ENCODE measurements at regions not wholly inside any gene's neighbourhood (a gene's known extent, or its start where the extent isn't known, plus 50 kb on each side); places are given as distances from the start of the nearest gene placed in this dataset.

DNA sequence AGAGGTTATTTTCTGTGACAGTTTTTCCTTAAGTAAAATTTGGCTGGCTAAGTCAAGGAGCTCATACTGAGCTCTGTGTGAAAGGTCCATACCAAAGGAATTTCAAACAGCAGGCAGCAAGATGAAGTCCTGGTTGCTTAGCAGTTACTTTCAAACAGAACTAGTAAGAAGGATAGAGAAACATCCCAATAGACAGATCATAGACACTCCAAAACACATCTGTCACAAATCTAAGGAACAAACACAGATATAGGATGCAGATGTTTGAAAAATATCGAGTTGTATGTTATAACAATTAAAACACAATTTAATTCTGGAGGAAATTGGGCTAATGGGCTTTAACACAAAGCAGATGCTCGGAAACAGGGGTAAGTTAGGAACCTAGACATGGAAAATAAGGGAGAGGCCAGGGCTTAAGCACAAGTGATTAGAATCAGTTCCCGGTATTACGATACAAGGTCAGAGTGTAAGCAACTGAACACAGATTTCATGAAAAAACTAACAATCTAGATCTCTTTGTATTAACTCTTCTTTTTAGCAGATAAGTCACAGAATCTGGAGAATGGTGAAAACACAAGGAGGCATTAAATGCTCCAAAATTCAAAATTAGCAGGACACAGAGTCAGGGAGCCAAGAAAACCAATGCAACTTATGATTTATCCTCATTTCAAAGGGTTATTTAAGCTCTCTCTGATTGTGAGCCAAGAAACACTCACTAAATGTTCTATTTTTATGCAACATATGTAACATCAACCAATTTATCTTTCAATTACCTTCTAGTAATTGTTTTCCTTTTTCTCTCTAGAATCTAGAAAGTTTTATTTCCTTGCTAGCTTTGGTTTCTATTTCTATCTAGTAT lies 1992.9 kb upstream of the PCDH20 start:
- Histone ChIP-seq H4K5ac (ENCODE audit: low read depth, low read length) (no peak overlapping the region), H2AK9ac (replicated peaks; ENCODE audit: low read depth, low read length, poor library complexity) (no peak overlapping the region), H4K20me1 (ENCODE audit: insufficient read depth, low read length) (no peaks in the 10 kb centered on the region), H3K27ac (ENCODE audit: insufficient read depth, low read length) (no peak overlapping the region), H3K9ac (ENCODE audit: low read depth, low read length) (no peak overlapping the region), H4K91ac (ENCODE audit: insufficient read depth, low read depth, low read length) (no peak overlapping the region), H4K8ac (ENCODE audit: low read depth in 2 of 2, low read length in 2 of 2) (peak overlapping the region in 1 of 2 experiments; percentile 15; a peak in 2 of 4 replicates), H2AFZ (replicated peaks; ENCODE audit: low read length, poor library complexity) (no peak overlapping the region), H2BK15ac (ENCODE audit: low read depth, low read length) (no peak overlapping the region), H3K9me1 (ENCODE audit: insufficient read depth, low read length) (no peaks in the 10 kb centered on the region), H2BK5ac (ENCODE audit: low read depth, low read length, poor library complexity, severe bottlenecking) (no peak overlapping the region), H3K4me3 (ENCODE audit: insufficient read depth, low read depth, low read length) (no peak overlapping the region), H3K4ac (ENCODE audit: low read depth, low read length) (no peak overlapping the region), H3K36me3 (ENCODE audit: control insufficient read depth, insufficient read depth, low read length) (no peaks in the 10 kb centered on the region), H3K4me2 (ENCODE audit: low read depth, low read length) (peak overlapping the region; percentile 56; the same call in 1 of the 2 replicates), H3K27me3 (ENCODE audit: control insufficient read depth, insufficient read depth, low read length) (no peaks in the 10 kb centered on the region), H2BK120ac (ENCODE audit: low read depth, low read length) (no peak overlapping the region), H3K23ac (ENCODE audit: low read depth, low read length) (0 out of 2 replicates have a peak overlapping the region, but pooled peaks have one; percentile 12), H2AK5ac (ENCODE audit: low read depth, low read length) (no peak overlapping the region), H3K4me1 (ENCODE audit: control insufficient read depth, insufficient read depth, low read length) (peaks cover 1% of the 10 kb centered on the region; the same call in 1 of the 2 replicates), H2BK20ac (ENCODE audit: low read depth, low read length) (no peak overlapping the region), H3K18ac (ENCODE audit: low read depth, low read length) (peak overlapping the region; percentile 35; the same call in 1 of the 2 replicates), H3K9me3 (ENCODE audit: control insufficient read depth, insufficient read depth, low read length) (no peaks in the 10 kb centered on the region), H3K56ac (ENCODE audit: extremely low read depth, insufficient read depth, low read length) (no peak overlapping the region), H3K79me1 (ENCODE audit: low read depth in 1 of 2, low read length in 2 of 2) (no peaks in the 10 kb centered on the region), H3K14ac (replicated peaks; ENCODE audit: low read depth, low read length) (no peak overlapping the region)
- no CpG with 5 or more reads among the region's 4 CpGs for WGBS, 2 experiments (ENCODE audit: extremely low coverage in 2 of 2, insufficient read length in 1 of 2)
- no TSS peak for BruUV-seq (replicated peaks)
- ChIA-PET POLR2A (ENCODE audit: unreplicated experiment) (no interaction called here), CTCF (interaction anchor here (0.5 kb wide), 1 partner anchor 228 kb away, joined by 3 read pairs; no protein-coding TSS in a partner anchor)
- DNase-seq: peak; percentile 50
- dilution Hi-C loops (cut with HindIII; ENCODE audit: low sequenced_read_pairs, unreplicated experiment) (no loop called here), intact Hi-C loops (cut with micrococcal nuclease) (no loop called here), in situ Hi-C loops (cut with MboI; ENCODE audit: low sequenced_read_pairs) (no loop called here)
- ATAC-seq (ENCODE audit: low read depth): peak; percentile 70; the same call in 1 of the 2 replicates
- TF ChIP-seq CHD1 (IDR thresholded peaks at IDR 0.05; ENCODE audit: low read depth, low read length) (no peak), SMC3 (IDR thresholded peaks at IDR 0.05; ENCODE audit: low read depth, low read length) (no peak), CEBPB (IDR thresholded peaks at IDR 0.05; ENCODE audit: low read depth, low read length) (no peak), MAFK (IDR thresholded peaks at IDR 0.05; ENCODE audit: low read depth, low read length) (no peak), RCOR1 (IDR thresholded peaks at IDR 0.05; ENCODE audit: insufficient replicate concordance, low read length) (no peak), MAZ (IDR thresholded peaks at IDR 0.05; ENCODE audit: borderline replicate concordance, low read depth, low read length) (no peak), BHLHE40 (IDR thresholded peaks at IDR 0.05; ENCODE audit: low read depth, low read length) (no peak), RFX5 (IDR thresholded peaks at IDR 0.05; ENCODE audit: low read depth, low read length) (no peak), RAD21 (IDR thresholded peaks at IDR 0.05; ENCODE audit: low read length) (no peak), MXI1 (IDR thresholded peaks at IDR 0.05; ENCODE audit: borderline replicate concordance, low read depth, low read length) (no peak), POLR2A (IDR thresholded peaks at IDR 0.05; ENCODE audit: low read depth, low read length) (no peak)
- TF ChIP-seq, protein P1, sequence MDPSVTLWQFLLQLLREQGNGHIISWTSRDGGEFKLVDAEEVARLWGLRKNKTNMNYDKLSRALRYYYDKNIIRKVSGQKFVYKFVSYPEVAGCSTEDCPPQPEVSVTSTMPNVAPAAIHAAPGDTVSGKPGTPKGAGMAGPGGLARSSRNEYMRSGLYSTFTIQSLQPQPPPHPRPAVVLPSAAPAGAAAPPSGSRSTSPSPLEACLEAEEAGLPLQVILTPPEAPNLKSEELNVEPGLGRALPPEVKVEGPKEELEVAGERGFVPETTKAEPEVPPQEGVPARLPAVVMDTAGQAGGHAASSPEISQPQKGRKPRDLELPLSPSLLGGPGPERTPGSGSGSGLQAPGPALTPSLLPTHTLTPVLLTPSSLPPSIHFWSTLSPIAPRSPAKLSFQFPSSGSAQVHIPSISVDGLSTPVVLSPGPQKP (IDR thresholded peaks at IDR 0.05; ENCODE audit: borderline replicate concordance, low read depth, low read length): no peak
- TF ChIP-seq, protein P2, sequence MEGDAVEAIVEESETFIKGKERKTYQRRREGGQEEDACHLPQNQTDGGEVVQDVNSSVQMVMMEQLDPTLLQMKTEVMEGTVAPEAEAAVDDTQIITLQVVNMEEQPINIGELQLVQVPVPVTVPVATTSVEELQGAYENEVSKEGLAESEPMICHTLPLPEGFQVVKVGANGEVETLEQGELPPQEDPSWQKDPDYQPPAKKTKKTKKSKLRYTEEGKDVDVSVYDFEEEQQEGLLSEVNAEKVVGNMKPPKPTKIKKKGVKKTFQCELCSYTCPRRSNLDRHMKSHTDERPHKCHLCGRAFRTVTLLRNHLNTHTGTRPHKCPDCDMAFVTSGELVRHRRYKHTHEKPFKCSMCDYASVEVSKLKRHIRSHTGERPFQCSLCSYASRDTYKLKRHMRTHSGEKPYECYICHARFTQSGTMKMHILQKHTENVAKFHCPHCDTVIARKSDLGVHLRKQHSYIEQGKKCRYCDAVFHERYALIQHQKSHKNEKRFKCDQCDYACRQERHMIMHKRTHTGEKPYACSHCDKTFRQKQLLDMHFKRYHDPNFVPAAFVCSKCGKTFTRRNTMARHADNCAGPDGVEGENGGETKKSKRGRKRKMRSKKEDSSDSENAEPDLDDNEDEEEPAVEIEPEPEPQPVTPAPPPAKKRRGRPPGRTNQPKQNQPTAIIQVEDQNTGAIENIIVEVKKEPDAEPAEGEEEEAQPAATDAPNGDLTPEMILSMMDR (conservative IDR thresholded peaks at IDR 0.05; ENCODE audit: low read depth, low read length): no peak
- TF ChIP-seq, protein P3, sequence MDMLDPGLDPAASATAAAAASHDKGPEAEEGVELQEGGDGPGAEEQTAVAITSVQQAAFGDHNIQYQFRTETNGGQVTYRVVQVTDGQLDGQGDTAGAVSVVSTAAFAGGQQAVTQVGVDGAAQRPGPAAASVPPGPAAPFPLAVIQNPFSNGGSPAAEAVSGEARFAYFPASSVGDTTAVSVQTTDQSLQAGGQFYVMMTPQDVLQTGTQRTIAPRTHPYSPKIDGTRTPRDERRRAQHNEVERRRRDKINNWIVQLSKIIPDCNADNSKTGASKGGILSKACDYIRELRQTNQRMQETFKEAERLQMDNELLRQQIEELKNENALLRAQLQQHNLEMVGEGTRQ (IDR thresholded peaks at IDR 0.05; ENCODE audit: low read depth, low read length): no peak
